Astrocyte of the spinal cord (primary cell): ENCODE measurements at regions not wholly inside any gene's neighbourhood (a gene's known extent, or its start where the extent isn't known, plus 50 kb on each side); places are given as distances from the start of the nearest gene placed in this dataset.

Experiments used
- DNase-seq: peaks from one replicate; pipeline ENCODE4 v3.0.0; 2011; ENCODE audit warnings: low read depth, low spot score
- H3K4me3 ChIP-seq: 2 replicates; pipeline ENCODE4 v1.5.1; 2011; ENCODE audit warnings: low read depth, mild to moderate bottlenecking, low read length, moderate library complexity
- CTCF ChIP-seq: IDR thresholded peaks from 2 replicates; pipeline ENCODE4 v1.5.1; 2012; ENCODE audit warnings: low read depth, mild to moderate bottlenecking, low read length, inconsistent platforms
- in situ Hi-C: cut with HindIII; loops from 2 replicates; pipeline ENCODE4 v1.10.0; 2017; ENCODE audit warnings: low sequenced_read_pairs

GRCh38 chr10:53003094-53003493 is 230.5 kb upstream of the MBL2 start:
- H3K4me3 ChIP-seq = no peak overlapping the region
- TF ChIP-seq CTCF = no peak
- in situ Hi-C loops = no loop called here
- DNase-seq = no peak

- TF ChIP-seq CTCF = no peak
- in situ Hi-C loops = no loop called here
- DNase-seq = no peak
- H3K4me3 ChIP-seq = no peak overlapping the region
Observed at GRCh38 chr10:52999681-53000080, 227.1 kb upstream of the MBL2 start.

GRCh38 chr10:52999258-52999657 is 226.7 kb upstream of the MBL2 start:
- in situ Hi-C loops = no loop called here
- TF ChIP-seq CTCF = no peak
- DNase-seq = no peak
- no peak overlapping the region for H3K4me3 ChIP-seq

GRCh38 chr10:52997007-52997406 is 224.4 kb upstream of the MBL2 start:
- TF ChIP-seq CTCF = no peak
- H3K4me3 ChIP-seq = no peak overlapping the region
- in situ Hi-C loops = no loop called here
- no peak for DNase-seq

- H3K4me3 ChIP-seq = no peak overlapping the region
- TF ChIP-seq CTCF = no peak
- in situ Hi-C loops = no loop called here
- DNase-seq = no peak
Observed at GRCh38 chr10:52994370-52994769, 221.8 kb upstream of the MBL2 start.

GRCh38 chr10:52993109-52993508 is 220.5 kb upstream of the MBL2 start:
- no peak for DNase-seq
- in situ Hi-C loops = no loop called here
- H3K4me3 ChIP-seq = no peak overlapping the region

More at GRCh38 chr10:52993109-52993508, 220.5 kb upstream of the MBL2 start:
- TF ChIP-seq CTCF = no peak
